A673 (cell line): ENCODE measurements at regions not wholly inside any gene's neighbourhood (a gene's known extent, or its start where the extent isn't known, plus 50 kb on each side); places are given as distances from the start of the nearest gene placed in this dataset.

Experiments
- BruUV-seq: library from RNA; stranded (reverse); fragments of 400-500 nt; replicated peaks from 2 replicates; lab custom pipeline; 2021; lab: Mats Ljungman, UMichigan
- CTCF ChIA-PET: fragments of 300-600 bp; sonication (Branson Sonifier 250); formaldehyde crosslinking; loops from one replicate; lab custom pipeline; 2022; ENCODE audit warnings: antibody characterized with exemption; lab: Charles Lee
- POLR2A ChIA-PET: fragments of 300-600 bp; sonication (Branson Sonifier 250); formaldehyde crosslinking; loops from one replicate; lab custom pipeline; 2022; ENCODE audit warnings: antibody characterized with exemption; ENCODE audit not compliant: low non-redundant PET; lab: Charles Lee
- DNase-seq: peaks from one replicate; pipeline ENCODE4 v3.0.0-alpha.2; 2015; ENCODE audit warnings: low spot score
- H3K27ac ChIP-seq: fragments of 200-600 bp; sonication (generic); 2 replicates; pipeline ENCODE4 v1.5.1; 2016; ENCODE audit warnings: mixed run types, low read depth, mild to moderate bottlenecking, mixed read lengths, antibody characterized with exemption, low read length; ENCODE audit not compliant: poor library complexity, severe bottlenecking
- H3K27me3 ChIP-seq: fragments of 200-600 bp; sonication (generic); replicated peaks from 2 replicates; pipeline ENCODE4 v1.6.1; 2017; ENCODE audit warnings: mixed run types, low read depth, mild to moderate bottlenecking, mixed read lengths, antibody characterized with exemption, low read length; ENCODE audit not compliant: insufficient read depth, poor library complexity
- H3K36me3 ChIP-seq: fragments of 200-600 bp; sonication (generic); 2 replicates; pipeline ENCODE4 v1.6.1; 2016; ENCODE audit warnings: mixed run types, mild to moderate bottlenecking, mixed read lengths, antibody characterized with exemption, low read length; ENCODE audit not compliant: insufficient read depth, poor library complexity, severe bottlenecking
- H3K4me1 ChIP-seq: fragments of 200-600 bp; sonication (generic); 2 replicates; pipeline ENCODE4 v1.6.1; 2017; ENCODE audit warnings: mixed run types, mild to moderate bottlenecking, mixed read lengths, antibody characterized with exemption, low read length; ENCODE audit not compliant: insufficient read depth, poor library complexity, severe bottlenecking
- H3K4me3 ChIP-seq: fragments of 200-600 bp; sonication (generic); 2 replicates; pipeline ENCODE4 v1.5.1; 2016; ENCODE audit warnings: low read depth, mixed run types, mild to moderate bottlenecking, mixed read lengths, low read length; ENCODE audit not compliant: poor library complexity, severe bottlenecking
- H3K9me3 ChIP-seq: fragments of 200-600 bp; sonication (generic); 2 replicates; pipeline ENCODE4 v1.6.1; 2016; ENCODE audit warnings: mixed run types, low read depth, mild to moderate bottlenecking, mixed read lengths, antibody characterized with exemption, low read length; ENCODE audit not compliant: poor library complexity, severe bottlenecking
- EZH2 ChIP-seq: fragments of 200-600 bp; sonication (generic); IDR thresholded peaks from 2 replicates; pipeline ENCODE4 v1.6.1; 2017; ENCODE audit warnings: borderline replicate concordance, low read depth, mild to moderate bottlenecking, mixed read lengths, antibody characterized with exemption, low read length; ENCODE audit not compliant: poor library complexity, severe bottlenecking
- intact Hi-C: fragments of 100-400 bp; cut with micrococcal nuclease; formaldehyde crosslinking; loops from one replicate; pipeline ENCODE4 v1.10.0; 2022; ENCODE audit not compliant: unreplicated experiment
- TF ChIP-seq, protein P1 (sequence below): fragments of 300-800, 200-600 bp; sonication (generic); conservative IDR thresholded peaks from 2 replicates; pipeline ENCODE4 v1.5.1; 2017; ENCODE audit warnings: low read depth, mild to moderate bottlenecking, antibody characterized with exemption, low read length, moderate library complexity, mixed read lengths

DNA sequence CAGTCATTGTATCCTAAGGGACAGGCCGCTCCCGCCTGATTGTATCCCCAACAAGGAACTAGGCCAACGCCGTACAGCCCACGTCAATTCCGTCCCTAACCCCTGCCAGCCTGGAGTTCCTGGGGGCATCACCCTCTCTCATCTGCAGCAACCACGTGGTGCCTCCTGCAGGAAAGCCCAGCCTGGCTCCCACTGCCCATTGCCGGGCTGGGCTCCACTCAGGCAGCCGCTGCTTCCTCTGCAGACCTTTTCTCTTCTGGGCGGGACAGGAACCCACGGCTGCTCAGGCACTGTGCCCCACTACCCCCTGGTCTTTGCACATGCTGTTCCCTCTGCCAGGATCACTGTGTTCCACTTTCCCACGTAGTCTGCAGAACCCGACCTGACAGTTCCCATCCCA lies 212.2 kb downstream of the TFCP2L1 start:
- Histone ChIP-seq H3K27ac (no peak overlapping the region), H3K36me3 (no peaks in the 10 kb centered on the region), H3K4me3 (no peak overlapping the region), H3K9me3 (no peaks in the 10 kb centered on the region), H3K27me3 (no peaks in the 10 kb centered on the region), H3K4me1 (peaks cover 5% of the 10 kb centered on the region)
- no peak for DNase-seq
- no TSS peak for BruUV-seq
- intact Hi-C loops: no loop called here
- ChIA-PET POLR2A (no interaction called here), CTCF (no interaction called here)
- TF ChIP-seq, protein P1, sequence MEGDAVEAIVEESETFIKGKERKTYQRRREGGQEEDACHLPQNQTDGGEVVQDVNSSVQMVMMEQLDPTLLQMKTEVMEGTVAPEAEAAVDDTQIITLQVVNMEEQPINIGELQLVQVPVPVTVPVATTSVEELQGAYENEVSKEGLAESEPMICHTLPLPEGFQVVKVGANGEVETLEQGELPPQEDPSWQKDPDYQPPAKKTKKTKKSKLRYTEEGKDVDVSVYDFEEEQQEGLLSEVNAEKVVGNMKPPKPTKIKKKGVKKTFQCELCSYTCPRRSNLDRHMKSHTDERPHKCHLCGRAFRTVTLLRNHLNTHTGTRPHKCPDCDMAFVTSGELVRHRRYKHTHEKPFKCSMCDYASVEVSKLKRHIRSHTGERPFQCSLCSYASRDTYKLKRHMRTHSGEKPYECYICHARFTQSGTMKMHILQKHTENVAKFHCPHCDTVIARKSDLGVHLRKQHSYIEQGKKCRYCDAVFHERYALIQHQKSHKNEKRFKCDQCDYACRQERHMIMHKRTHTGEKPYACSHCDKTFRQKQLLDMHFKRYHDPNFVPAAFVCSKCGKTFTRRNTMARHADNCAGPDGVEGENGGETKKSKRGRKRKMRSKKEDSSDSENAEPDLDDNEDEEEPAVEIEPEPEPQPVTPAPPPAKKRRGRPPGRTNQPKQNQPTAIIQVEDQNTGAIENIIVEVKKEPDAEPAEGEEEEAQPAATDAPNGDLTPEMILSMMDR: no peak
- TF ChIP-seq EZH2: no peak

DNA sequence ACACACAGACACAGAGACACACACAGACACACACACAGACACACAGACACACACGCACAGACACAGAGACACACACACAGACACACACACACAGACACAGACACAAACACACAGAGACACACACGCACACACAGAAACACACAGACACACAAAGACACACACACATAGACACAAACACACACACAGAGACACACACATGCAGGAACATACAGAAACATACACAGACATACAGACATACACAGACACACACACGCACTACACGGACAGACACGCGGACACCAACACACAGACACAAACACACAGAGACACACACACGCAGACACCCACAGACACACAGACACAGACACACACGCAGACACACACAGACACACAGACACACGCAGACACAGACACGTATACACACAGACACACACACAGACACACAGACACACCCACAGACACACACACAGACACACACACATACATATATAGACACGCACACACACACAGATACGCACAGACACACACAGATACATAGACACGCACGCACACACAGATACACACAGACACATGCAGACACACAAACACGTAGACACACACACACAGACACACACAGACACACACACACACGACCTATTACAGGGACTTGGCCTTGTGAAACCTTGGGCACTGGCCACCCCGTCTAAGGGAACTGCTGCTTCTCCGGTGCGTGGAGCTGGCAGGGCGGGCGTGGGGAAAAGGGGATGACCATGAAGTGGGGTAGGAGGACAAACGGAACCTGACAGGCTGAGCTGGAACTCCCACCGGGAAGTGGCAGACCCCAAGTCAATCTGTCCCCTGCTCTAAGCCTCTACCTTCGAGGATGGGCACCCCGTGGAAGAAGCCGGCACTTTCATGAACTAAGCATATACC lies 211.4 kb downstream of the TFCP2L1 start:
- Histone ChIP-seq H3K9me3 (no peaks in the 10 kb centered on the region), H3K36me3 (no peaks in the 10 kb centered on the region), H3K27me3 (no peaks in the 10 kb centered on the region), H3K4me1 (peaks cover 5% of the 10 kb centered on the region), H3K4me3 (no peak overlapping the region), H3K27ac (no peak overlapping the region)
- intact Hi-C loops: no loop called here
- BruUV-seq: no TSS peak
- POLR2A ChIA-PET: no interaction called here
- TF ChIP-seq, protein P1: no peak
- TF ChIP-seq EZH2: no peak
- CTCF ChIA-PET: no interaction called here
- DNase-seq: no peak

DNA sequence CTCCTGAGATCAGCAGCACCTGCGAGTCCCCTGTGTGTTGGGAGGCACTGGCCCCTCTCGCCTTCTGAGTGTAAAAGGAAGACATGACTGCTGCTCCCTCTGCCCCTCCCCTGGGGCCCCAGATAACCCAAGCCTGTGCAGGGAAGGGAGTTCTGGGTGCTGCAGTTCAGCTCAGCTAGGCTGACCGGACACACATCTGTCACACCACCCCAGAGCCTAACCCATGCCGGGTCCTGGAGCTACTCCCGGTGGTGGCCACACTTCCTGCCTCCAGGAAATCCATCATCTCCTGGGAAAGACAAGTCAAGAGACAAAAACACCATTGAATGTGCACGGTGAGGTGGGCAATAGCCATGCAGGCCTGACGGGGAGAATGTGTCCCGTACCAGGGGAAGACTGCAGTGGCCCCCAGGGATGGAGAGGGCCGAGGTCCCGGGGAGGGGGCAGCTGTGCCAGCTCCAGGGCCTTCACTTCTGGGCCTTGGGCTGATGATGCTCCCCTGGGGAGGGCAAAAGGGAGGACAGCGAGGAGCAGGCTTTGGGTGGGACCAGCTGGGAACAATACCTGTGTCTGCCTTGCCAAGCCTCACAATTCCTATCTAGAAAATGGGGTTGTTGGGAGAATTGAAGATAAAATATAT lies 210.6 kb downstream of the TFCP2L1 start:
- BruUV-seq: no TSS peak
- no peak for DNase-seq
- Histone ChIP-seq H3K27me3 (no peaks in the 10 kb centered on the region), H3K36me3 (no peaks in the 10 kb centered on the region), H3K27ac (no peak overlapping the region), H3K4me3 (no peak overlapping the region), H3K4me1 (peaks cover 5% of the 10 kb centered on the region), H3K9me3 (no peaks in the 10 kb centered on the region)
- CTCF ChIA-PET: interaction anchor here (0.6 to 1.5 kb wide), 2 partner anchors 10 to 337 kb away, joined by 4 to 5 read pairs; no protein-coding TSS in a partner anchor
- TF ChIP-seq EZH2: no peak
- TF ChIP-seq, protein P1: no peak
- POLR2A ChIA-PET: interaction anchor here (0.5 to 0.6 kb wide), 2 partner anchors 364 to 439 kb away, joined by 3 to 4 read pairs; no protein-coding TSS in a partner anchor
- intact Hi-C loops: no loop called here
